ENCODE measurements at regions not wholly inside any gene's neighbourhood (a gene's known extent, or its start where the extent isn't known, plus 50 kb on each side); places are given as distances from the start of the nearest gene placed in this dataset.

GRCh38 chr4:111215755-111216154 lies 592.9 kb upstream of the PITX2 start:
- ChIA-PET CTCF (no interaction called here), POLR2A (no interaction called here)
- no peak overlapping the region for H3K4me3 ChIP-seq
- no peak for TF ChIP-seq RFX5 (IDR thresholded peaks at IDR 0.05)
- no peak for TF ChIP-seq RCOR1 (IDR thresholded peaks at IDR 0.05; ENCODE audit: low read depth, low read length)
- no peak for TF ChIP-seq CEBPB (IDR thresholded peaks at IDR 0.05)
- TF ChIP-seq BHLHE40 (IDR thresholded peaks at IDR 0.05; ENCODE audit: low read depth, low read length): no peak
- TF ChIP-seq HOXA7 (CRISPR knock-in tag; IDR thresholded peaks at IDR 0.05): no peak
- no peak for TF ChIP-seq HMGXB4 (CRISPR knock-in tag; IDR thresholded peaks at IDR 0.05; ENCODE audit: borderline replicate concordance)
- TF ChIP-seq MAX (IDR thresholded peaks at IDR 0.05): no peak
- TF ChIP-seq ESRRA (IDR thresholded peaks at IDR 0.05; ENCODE audit: borderline replicate concordance, low read length): no peak
- TF ChIP-seq POLR2AphosphoS2 (conservative IDR thresholded peaks at IDR 0.05; ENCODE audit: low read length): no peak
- TF ChIP-seq ZSCAN20 (CRISPR knock-in tag; IDR thresholded peaks at IDR 0.05): no peak
- no peak for TF ChIP-seq BCL3 (IDR thresholded peaks at IDR 0.05)
- TF ChIP-seq PHF8 (IDR thresholded peaks at IDR 0.05; ENCODE audit: borderline replicate concordance, low read depth): no peak
- no peak for TF ChIP-seq ELK1 (IDR thresholded peaks at IDR 0.05; ENCODE audit: low read depth, low read length)
- TF ChIP-seq JUN (IDR thresholded peaks at IDR 0.05): no peak
- TF ChIP-seq REST (IDR thresholded peaks at IDR 0.05): no peak
- no peak for TF ChIP-seq ZFP36 (IDR thresholded peaks at IDR 0.05; ENCODE audit: borderline replicate concordance, partially characterized antibody)
- TF ChIP-seq NFE2L2 (conservative IDR thresholded peaks at IDR 0.05; ENCODE audit: low read length): no peak
- no peak for TF ChIP-seq FOSL2 (IDR thresholded peaks at IDR 0.05)
- TF ChIP-seq FOSL2 (CRISPR knock-in tag; IDR thresholded peaks at IDR 0.05): no peak
- no peak for TF ChIP-seq CHD2 (IDR thresholded peaks at IDR 0.05; ENCODE audit: low read length, partially characterized antibody)
- TF ChIP-seq HES2 (IDR thresholded peaks at IDR 0.05): no peak
- DNase-seq (ENCODE audit: low read depth in 1 of 2, low spot score in 1 of 2) (no peak), FAIRE-seq (no peak), ATAC-seq (no peak)
- H3K4me1 ChIP-seq: no peaks in the 10 kb centered on the region
- H3K4me2 ChIP-seq: no peak overlapping the region
- no peak overlapping the region for H3K27ac ChIP-seq
- H3K9me3 ChIP-seq: no peaks in the 10 kb centered on the region
